ENCODE measurements at regions not wholly inside any gene's neighbourhood (a gene's known extent, or its start where the extent isn't known, plus 50 kb on each side); places are given as distances from the start of the nearest gene placed in this dataset.

DNA sequence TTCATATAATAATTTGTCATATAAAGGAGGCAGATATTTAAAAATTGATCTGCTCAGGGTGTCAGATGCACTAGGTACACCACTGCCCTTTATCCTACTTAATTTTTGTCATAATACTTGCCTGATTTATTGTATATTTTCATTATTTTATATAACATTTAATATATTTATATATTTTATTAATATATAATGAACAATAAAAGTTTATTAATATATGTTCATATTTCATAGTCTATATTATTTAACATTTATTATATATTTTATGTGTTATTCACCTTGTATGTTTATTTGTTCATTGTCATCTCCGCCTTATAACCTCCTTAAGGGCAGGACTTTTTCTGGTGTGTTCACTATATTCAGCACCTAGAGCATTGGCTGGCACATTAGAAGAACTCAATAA is 232.4 kb upstream of the AMIGO2 start:
- TF ChIP-seq, protein P1, sequence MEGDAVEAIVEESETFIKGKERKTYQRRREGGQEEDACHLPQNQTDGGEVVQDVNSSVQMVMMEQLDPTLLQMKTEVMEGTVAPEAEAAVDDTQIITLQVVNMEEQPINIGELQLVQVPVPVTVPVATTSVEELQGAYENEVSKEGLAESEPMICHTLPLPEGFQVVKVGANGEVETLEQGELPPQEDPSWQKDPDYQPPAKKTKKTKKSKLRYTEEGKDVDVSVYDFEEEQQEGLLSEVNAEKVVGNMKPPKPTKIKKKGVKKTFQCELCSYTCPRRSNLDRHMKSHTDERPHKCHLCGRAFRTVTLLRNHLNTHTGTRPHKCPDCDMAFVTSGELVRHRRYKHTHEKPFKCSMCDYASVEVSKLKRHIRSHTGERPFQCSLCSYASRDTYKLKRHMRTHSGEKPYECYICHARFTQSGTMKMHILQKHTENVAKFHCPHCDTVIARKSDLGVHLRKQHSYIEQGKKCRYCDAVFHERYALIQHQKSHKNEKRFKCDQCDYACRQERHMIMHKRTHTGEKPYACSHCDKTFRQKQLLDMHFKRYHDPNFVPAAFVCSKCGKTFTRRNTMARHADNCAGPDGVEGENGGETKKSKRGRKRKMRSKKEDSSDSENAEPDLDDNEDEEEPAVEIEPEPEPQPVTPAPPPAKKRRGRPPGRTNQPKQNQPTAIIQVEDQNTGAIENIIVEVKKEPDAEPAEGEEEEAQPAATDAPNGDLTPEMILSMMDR (IDR thresholded peaks at IDR 0.05) = no peak
- no peak for TF ChIP-seq POLR2A (IDR thresholded peaks at IDR 0.05)

Data from vagina (tissue), 2 donors.